Activated CD8-positive, alpha-beta T cell treated with anti-CD3 and anti-CD28 coated beads for 36 hours (primary cell): ENCODE measurements at regions not wholly inside any gene's neighbourhood (a gene's known extent, or its start where the extent isn't known, plus 50 kb on each side); places are given as distances from the start of the nearest gene placed in this dataset.
"Not testable (repeated sequence)": the region's sequence is repeated elsewhere in the genome, so short reads cannot be mapped to it uniquely, and the experiment has no call there.

ENCODE experiments used
- ATAC-seq: fragments of 200-7000 bp; cut with Tn5 transposase; one replicate; pipeline ENCODE4 v1.10.0; 2021; ENCODE audit warnings: mild to moderate bottlenecking, moderate library complexity
- CTCF ChIA-PET: fragments of 350-600 bp; sonication (Branson Sonifier 250); formaldehyde crosslinking; loops from one replicate; lab custom pipeline; 2021; ENCODE audit warnings: antibody characterized with exemption; lab: Charles Lee
- POLR2A ChIA-PET: fragments of 350-600 bp; sonication (Branson Sonifier 250); formaldehyde crosslinking; loops from one replicate; lab custom pipeline; 2021; ENCODE audit warnings: antibody characterized with exemption; lab: Charles Lee
- DNase-seq: peaks from one replicate; pipeline ENCODE4 v3.0.0-alpha.2; 2020
- H3K27ac Mint-ChIP-seq: one replicate; pipeline ENCODE4 v1.8.0; 2021; ENCODE audit warnings: mild to moderate bottlenecking, mixed read lengths
- H3K27me3 Mint-ChIP-seq: one replicate; pipeline ENCODE4 v1.8.0; 2021; ENCODE audit warnings: mixed read lengths
- H3K36me3 Mint-ChIP-seq: one replicate; pipeline ENCODE4 v1.8.0; 2021; ENCODE audit warnings: low read depth, mixed read lengths
- H3K4me1 Mint-ChIP-seq: one replicate; pipeline ENCODE4 v1.8.0; 2021; ENCODE audit warnings: low read depth, mixed read lengths
- H3K4me3 Mint-ChIP-seq: one replicate; pipeline ENCODE4 v1.8.0; 2021; ENCODE audit warnings: mild to moderate bottlenecking, moderate library complexity, mixed read lengths
- H3K9me3 Mint-ChIP-seq: one replicate; pipeline ENCODE4 v1.8.0; 2021; ENCODE audit warnings: mixed read lengths
- CTCF ChIP-seq: fragments of 200-600 bp; IDR thresholded peaks from one replicate; pipeline ENCODE4 v1.8.0; 2022; ENCODE audit warnings: antibody characterized with exemption, mild to moderate bottlenecking
- intact Hi-C: fragments of 100-400 bp; cut with micrococcal nuclease; formaldehyde crosslinking; loops from one replicate; pipeline ENCODE4 v1.10.0; 2022

GRCh38 chr5:107726896-107727295, 56.2 kb upstream of the EFNA5 start:
- Mint-ChIP-seq H3K9me3 (peaks cover 2% of the 10 kb centered on the region), H3K36me3 (no peaks in the 10 kb centered on the region), H3K4me3 (no peak overlapping the region), H3K4me1 (no peaks in the 10 kb centered on the region), H3K27ac (no peak overlapping the region), H3K27me3 (no peaks in the 10 kb centered on the region)
- intact Hi-C loops: no loop called here
- POLR2A ChIA-PET: no interaction called here
- CTCF ChIA-PET: no interaction called here
- DNase-seq (no peak), ATAC-seq (no peak)
- TF ChIP-seq CTCF: no peak

- intact Hi-C loops: no loop called here
- H3K4me1 Mint-ChIP-seq: no peaks in the 10 kb centered on the region
- H3K9me3 Mint-ChIP-seq: peaks cover 16% of the 10 kb centered on the region
- no peak overlapping the region for H3K27ac Mint-ChIP-seq
- TF ChIP-seq CTCF: no peak
- POLR2A ChIA-PET: interaction anchor here (0.6 kb wide), 1 partner anchor 766 kb away, joined by 3 read pairs; no protein-coding TSS in a partner anchor
- ATAC-seq (no peak), DNase-seq (no peak)
- CTCF ChIA-PET: no interaction called here
- no peak overlapping the region for H3K4me3 Mint-ChIP-seq
- no peaks in the 10 kb centered on the region for H3K27me3 Mint-ChIP-seq
- H3K36me3 Mint-ChIP-seq: no peaks in the 10 kb centered on the region
These were observed 53.9 kb upstream of the EFNA5 start for GRCh38 chr5:107724642-107725041.

- H3K4me1 Mint-ChIP-seq, ATAC-seq, DNase-seq, intact Hi-C loops, POLR2A ChIA-PET, CTCF ChIA-PET, H3K27ac Mint-ChIP-seq, H3K36me3 Mint-ChIP-seq, H3K4me3 Mint-ChIP-seq, H3K27me3 Mint-ChIP-seq: not testable (repeated sequence)
- peaks cover 18% of the 10 kb centered on the region for H3K9me3 Mint-ChIP-seq
These were observed 50.5 kb upstream of the EFNA5 start for GRCh38 chr5:107721241-107721640.
